HG02623 (cell line): ENCODE measurements at regions not wholly inside any gene's neighbourhood (a gene's known extent, or its start where the extent isn't known, plus 50 kb on each side); places are given as distances from the start of the nearest gene placed in this dataset.

ENCODE experiments used
- ATAC-seq: cut with Tn5 transposase; IDR thresholded peaks from one replicate; pipeline ENCODE4 v1.9.1; 2021; ENCODE audit warnings: moderate library complexity; ENCODE audit not compliant: unreplicated experiment

DNA sequence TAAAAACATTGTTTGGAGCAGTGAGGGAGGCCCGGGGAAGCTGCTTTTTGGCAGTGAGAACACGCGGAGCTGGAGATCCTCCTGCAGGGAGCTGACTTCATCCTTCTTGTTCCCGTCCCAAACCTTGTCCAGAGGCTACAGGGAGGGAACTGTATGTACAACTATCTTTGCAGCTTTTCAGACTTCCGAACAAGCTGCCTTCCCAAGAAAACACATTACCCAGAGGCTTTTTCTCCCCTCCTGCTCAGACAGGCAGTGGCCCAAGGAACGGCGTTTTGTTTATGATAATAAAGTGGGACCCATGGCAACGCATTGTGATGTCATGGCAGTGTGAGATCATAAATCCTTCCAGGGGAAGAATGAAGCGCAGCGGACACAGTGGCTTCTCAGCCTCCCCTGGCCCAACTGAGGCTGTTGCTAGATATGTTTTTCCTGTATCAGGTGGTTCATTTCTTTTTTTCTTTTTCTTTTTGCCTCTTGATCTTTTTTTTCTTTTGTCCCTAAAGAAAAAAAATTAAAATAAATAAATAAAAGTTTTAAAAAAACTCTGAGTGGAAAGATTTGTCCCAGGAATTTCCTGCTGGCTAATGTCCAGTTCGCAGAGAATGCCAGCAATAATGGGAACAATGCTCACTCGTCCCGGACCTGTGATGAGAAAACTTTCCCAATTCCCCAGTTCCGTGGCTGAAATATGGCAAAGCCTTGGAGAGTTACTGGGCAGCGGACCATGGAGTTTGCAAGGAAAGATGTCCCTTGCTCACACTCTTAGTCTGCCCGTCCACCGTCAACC, 103.4 kb upstream of the MAP1LC3B2 start:
- ATAC-seq: no peak

DNA sequence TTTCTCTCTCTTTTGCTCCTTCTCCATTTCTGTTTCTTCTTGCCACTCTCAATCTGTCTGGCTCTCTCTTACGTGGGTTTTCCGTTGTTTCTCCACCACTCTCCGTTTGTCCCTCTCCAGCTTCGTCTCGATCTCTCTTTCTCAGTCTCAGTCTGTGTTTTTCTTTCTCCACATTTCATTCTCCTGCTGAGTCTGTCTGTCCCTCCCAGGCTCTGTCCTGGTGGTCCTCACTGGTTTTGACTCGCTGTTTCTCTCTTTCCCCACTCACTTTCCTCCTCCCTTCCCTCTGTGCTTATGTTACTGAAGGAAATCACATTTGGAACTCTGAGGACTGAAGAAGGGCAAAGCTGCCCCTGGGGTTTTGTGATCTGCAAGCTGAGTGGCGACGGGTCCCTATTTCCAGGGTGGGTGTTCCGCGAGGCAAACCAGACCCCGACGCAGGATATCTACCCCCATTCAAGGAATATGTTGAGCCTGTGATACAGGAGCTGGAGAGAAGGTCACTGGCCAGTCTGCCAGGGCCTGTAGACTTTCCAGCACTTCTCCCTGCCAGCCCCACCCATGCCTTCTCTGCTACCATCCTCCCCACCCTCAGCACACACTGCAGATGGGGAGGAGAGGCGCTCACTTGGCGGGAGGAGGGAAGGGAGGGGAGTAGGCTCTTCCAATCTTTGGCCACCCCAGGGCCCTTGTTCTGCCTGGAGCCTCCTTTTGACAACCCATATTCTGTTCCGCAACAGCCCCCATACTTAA, 102.7 kb upstream of the MAP1LC3B2 start:
- ATAC-seq: no peak

DNA sequence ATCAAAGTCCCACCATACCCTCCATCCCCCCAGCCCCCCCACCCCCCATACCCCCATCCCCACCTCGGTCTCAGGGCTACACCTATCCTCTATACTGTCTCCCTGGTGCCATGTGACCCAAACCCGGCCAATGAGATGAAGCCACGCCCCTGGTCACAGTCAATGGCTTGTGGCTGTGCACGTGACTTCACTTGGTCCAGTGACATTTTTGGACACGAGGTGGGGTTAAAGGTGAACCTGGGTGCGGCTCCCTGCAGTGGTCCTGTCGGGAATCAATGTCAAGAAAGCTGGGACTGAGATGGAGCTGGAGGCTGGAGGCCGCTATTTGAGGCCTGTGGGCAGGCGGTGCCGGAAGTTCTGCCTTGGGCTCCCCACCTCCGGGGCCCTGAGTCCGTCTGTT, 100.7 kb upstream of the MAP1LC3B2 start:
- no peak for ATAC-seq

DNA sequence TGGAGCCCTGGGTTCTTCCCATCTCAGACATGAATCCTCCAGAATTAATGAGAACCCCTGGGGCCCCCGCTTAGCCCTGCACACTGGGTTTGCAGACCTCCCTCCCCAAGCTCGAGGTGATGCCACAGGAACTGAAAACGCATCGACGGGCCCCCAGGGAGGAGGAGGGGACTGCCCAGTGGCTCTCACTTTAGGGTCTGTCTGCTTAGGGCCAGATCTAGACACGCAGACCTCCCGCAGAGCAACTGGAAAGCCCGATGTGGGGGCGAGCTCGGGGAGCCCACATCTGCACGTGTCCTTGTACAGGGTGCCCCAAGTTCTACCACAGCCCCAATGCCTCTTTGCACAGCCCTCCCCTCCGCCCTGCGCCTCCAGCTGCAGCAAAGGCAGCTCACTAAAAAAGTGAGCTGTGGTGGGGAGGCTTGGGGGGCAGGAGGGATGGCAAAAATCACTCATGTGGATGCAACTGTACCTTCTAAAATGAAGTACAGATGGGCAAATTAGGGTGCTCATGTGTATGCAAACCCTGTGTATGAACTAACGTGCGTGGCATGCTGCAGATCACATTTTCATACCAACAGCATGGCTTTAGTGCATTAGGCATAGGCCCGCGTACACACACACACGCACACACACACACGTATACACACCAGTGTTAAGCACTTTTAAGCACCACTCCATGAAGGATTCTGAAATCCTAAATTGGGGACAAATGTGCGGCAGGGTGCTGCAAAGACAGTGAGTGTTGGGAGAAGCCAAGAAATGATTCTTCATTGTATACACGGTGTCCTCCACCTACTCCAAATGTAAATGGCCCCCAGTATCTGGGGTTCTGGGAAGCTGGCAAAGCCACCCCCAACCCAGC, 99.9 kb upstream of the MAP1LC3B2 start:
- no peak for ATAC-seq

DNA sequence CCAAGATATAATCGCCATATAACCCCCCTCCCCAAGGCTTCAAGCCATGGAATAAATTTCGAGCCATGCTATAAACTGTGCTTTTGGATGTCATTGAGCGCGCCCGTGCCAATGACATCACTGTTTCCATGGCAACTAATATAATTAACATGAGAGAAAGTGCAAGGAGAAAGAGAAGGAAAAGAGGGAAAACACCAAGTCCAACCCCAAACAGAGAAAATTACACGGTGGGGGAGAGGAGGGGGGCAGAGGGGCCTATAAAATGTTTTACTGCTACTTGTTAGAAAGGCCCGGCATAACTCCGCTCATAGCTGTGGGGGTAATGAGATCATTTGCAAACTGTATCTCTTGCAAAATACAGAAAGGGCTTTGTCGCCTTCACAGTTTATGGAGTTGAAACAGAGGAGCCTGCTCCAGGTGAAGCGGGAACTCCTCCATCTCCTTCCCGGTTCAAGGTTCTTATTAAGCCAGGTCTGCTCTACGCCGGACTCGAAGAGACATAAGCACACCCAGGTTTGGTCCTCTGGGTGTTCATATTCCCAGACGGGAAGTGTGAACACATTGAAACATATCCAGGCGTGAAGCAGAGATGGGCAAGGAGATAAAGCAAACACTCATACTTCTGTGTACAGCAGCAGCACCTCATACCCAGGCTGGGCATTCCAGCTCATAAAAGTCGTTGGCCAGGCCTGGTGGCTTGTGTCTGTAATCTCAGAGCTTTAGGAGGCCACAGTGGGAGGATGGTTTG, 99.1 kb upstream of the MAP1LC3B2 start:
- ATAC-seq: no peak

DNA sequence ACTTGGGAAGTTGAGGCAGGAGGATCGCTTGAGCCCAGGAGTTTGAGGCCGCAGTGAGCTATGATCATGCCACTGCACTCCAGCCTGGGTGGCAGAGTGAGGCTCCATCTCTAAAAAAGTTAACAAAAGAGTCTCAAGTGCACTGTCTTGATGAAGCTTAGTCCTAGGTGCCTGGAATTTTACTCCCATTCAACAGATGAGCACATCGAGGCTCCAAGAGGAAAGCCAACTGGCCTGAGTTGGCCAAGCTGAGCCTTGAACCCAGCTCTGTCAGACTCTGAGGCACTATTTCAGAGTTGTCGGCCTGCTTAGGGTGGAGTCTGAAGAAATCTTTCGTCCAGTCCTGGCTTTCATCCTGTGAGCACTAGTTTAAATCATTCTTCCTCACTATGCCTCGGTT, 98.1 kb upstream of the MAP1LC3B2 start:
- ATAC-seq: no peak

DNA sequence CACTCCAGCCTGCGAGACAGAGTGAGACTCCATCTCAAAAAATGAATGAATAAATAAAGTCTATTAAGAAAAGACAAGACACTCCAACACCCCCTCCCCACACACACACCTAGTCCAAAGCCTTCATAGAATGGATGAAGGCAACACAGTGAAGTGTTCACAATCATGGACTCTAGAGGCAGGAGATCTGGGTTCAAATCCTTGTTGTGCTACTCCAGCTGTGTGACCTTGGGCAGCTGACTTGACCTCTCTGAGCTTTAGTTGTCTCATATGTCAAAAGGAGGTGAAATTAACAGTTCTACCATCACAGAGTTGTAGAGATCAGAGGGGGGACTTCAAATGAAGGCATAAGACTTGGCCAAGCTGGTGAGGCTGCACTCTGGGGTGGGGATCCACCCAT, 95.8 kb upstream of the MAP1LC3B2 start:
- ATAC-seq: no peak

DNA sequence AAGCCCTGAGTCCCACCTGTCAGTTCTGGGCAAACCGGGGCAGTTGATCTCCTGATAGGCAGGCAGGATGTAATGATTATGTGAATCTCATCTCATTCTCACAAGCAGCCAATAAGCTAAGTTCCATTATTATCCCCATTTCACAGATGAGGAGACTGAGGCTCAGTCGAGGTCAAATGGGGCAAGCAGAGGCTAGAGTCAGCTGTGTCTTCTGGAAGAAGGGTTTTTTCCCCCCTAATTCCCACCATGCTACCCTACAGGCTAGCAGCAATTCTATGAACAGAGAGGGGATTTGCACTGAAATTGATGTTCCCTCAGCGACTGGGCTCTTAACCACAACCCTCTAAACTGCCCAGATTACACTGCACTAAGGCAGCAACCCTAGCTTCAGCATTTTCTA, 93.8 kb upstream of the MAP1LC3B2 start:
- no peak for ATAC-seq

DNA sequence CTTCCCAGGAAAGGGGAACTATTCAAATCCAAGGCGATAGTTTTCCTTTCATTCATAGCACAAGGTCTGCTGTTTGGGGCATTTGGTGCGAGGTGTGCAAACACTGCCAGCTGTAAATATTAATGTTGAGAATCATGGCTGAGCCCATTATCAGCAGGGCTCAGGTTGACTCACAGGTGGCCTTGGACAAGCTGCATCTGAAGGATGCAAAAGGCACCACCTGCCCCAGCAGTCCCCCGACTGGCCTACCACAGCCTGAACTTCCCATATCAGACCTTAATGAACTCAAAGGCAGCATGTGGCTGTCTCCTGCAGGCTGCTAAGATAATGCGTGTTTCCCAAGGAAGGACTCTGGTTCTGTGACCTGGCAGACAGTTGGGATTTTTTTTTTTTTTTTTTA, 93.3 kb upstream of the MAP1LC3B2 start:
- ATAC-seq: no peak

DNA sequence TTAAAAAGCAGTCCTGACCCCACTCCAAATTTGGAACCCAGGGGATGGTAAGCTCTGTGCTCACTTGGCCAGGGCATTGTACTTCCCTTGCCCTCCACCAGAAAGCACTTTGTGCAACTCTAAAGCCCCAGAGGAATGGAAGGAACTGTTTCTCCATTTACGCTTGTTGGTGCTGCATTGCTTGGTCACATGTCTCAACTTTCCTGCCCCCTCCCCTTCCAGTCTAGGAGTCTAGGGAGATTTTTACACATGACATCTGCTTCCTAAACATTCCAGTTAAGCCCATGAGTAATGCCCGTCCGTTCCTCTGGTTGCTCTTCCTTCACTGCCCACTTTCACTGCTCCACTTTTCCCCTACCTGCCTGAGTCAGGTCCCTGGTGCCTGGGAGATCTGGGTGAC, 92.6 kb upstream of the MAP1LC3B2 start:
- no peak for ATAC-seq

DNA sequence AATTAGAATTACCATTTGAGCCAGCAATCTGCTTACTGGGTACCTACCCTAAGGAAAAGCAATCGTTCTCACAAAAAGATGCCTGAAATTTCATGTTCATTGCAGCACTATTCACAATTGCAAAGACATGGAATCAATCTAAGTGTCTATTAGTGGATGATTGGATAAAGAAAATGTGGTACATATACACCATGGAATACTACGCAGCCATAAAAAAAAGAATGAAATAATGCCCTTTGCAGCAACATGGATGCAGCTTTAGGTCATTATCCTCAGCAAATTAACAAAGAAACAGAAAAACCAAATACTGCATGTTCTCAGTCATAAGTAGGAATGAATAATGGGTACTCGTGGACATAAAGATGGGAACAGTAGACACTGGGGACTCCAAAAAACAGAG, 89.8 kb upstream of the MAP1LC3B2 start:
- ATAC-seq: no peak

DNA sequence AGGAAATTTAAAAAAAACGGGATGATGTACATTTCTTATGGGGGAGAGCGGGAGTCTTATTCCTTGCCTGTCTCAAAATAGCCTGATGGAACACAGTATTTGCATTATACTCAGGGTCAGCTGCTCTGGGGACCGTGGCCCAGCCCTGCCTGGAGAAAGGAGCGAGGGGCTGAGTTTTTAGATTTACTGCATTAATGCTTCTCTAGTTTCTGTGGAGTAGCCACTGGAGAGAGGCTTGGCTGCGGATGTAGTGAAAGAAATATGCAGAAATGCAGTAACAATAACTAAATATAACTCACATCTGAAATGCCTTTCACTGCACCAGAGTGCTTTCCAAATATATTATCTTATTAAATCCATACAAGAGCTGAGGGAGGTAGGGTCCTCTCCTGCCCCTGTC, 87.6 kb upstream of the MAP1LC3B2 start:
- no peak for ATAC-seq

DNA sequence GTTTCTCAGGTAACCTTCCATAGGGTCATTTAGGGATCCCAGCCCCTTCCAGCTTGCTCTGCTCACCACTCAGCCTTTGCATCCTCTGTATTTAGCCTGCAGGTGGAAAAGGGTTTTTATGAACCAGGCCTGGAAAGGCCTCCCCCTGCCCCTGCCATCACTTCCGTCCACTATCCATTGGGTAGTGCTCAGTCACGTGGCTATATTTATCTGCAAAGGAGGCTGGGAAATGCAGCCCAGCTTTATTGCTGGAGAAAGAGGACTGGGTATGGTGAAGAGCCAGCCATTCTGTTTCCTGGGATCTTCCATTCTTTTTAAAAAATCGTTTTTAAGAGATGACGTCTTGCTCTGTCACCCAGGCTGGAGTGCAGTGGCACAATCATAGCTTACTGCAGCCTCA, 87.0 kb upstream of the MAP1LC3B2 start:
- ATAC-seq: no peak

DNA sequence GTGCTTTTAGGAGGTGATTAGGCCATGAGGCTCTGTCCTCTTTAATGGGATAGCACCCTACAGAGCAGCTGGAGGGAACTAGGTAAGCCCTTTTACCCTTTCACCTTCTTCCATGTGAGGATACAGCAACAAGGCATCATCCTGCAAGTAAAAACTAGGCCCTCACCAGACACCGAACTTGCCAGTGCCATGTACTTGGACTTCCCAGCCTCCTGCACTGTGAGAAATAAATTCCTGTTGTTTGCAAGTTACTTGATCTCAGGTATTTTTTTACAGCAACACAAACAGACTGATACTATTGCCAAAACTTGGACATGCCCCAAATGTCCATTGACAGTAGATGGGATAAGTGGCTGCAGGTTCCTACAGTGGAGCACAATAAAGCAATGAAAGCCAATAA, 85.8 kb upstream of the MAP1LC3B2 start:
- ATAC-seq: no peak

DNA sequence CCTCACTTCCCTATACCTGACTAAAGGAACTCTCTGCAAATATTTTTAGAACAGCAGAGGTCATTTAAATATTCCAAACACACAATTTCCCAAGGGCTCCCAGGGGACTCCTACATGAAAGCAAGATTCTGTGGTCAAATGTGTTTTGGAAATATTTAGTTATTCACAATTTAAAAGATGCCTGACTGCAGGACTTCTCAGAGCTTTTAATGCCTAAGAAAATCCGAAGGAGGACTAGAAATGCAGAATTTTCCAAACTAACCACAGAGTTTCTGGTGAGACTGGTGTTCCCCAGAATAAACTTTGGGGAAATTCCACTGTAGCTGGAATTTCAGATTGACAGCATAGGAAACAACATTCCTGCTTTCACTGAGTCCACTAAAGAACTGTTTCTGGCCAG, 84.8 kb upstream of the MAP1LC3B2 start:
- no peak for ATAC-seq

DNA sequence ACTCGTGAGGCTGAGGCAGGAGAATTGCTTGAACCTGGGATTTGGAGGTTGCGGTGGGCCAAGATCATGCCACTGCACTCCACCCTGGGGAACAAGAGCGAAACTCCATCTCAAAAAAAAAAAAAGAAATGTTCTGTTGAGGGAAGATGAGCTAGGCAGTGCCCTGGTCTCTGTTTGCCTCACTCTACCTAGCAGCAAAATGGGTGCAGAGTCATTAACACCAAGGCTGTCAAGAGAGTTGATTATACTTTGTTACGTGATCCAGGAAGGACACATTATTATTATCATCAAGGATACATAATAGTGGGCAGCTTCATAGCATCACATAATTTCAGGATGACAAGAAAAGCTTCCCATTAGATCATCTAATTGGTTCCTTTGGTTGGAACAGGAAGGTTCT, 84.3 kb upstream of the MAP1LC3B2 start:
- no peak for ATAC-seq

DNA sequence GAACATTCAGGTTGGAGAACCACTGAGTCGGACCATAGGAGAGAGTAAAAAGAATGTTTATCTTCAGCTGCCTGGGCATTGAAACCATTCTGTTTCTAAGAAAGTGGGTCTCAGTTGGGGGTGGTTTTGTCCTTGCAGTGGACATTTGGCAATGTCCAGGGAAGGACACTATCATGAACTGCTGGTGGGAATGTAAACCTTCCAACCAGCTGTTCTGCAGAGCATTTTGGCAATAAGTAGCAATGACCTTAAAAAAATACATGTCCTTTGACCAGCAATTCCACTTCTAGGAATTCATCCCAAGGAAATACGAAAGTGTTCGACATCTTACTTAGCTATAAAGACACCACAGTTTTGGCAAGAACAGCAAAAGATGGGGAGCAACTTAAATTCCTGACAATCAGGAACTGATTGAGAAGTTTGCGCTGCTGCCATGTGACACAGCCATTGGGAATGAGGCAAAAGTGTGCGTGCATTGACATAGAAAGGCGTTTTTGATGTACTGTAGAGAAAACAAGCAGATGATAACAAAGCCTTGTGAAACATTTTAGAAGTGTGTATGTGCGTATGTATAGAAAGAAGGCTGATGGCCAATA, 82.9 kb upstream of the MAP1LC3B2 start:
- no peak for ATAC-seq

DNA sequence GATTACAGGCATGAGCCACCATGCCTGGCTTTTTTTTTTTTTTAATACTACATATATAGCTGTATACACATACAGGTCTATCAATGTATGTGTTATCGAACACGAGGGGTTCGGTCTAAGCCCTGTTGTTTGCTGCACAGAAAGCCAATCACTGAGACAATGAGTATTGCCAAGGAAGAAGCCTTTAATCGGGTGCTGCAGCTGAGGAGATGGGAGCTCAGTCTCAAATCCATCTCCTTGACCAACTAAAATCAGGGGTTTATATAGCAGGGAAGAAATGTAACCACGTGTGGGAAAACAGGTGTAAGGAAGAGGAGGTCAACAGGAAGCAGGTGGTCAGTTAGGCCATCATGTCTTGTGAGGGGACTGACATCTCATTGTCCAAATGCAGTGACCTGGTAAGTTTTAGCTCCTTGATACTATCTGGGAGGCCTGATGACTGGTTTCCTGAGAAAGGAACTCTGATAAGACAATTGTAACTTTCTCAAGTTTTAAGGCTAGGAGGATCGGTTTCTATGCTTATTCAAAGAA, 80.9 kb upstream of the MAP1LC3B2 start:
- ATAC-seq: no peak

DNA sequence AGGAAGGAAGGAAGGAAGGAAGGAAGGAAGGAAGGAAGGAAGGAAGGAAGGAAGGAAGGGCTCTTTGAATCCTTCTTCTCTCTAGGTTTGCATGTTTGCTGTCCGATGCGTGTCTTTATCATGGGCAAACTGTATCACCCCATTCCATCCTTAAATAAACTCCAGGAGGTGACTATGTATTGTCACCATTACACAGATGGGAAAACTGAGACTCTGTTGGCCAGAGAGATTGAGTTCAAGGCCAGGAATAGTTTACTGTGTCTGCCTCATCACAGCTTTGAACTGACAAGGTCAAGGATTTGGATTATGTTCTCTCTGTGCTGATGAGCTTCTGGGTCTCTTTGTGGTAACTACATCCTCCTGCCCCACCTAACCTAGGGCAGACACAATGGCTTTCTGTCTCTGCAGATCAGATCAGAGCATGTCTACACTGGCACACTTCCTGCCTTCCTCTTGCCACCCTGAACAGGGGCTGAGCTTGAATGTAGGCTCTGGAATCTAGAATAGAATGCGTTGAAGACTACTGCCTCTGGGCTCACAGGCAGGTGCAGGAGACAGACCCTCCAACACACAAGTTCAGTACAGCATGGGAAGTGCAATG, 78.9 kb upstream of the MAP1LC3B2 start:
- ATAC-seq: no peak

DNA sequence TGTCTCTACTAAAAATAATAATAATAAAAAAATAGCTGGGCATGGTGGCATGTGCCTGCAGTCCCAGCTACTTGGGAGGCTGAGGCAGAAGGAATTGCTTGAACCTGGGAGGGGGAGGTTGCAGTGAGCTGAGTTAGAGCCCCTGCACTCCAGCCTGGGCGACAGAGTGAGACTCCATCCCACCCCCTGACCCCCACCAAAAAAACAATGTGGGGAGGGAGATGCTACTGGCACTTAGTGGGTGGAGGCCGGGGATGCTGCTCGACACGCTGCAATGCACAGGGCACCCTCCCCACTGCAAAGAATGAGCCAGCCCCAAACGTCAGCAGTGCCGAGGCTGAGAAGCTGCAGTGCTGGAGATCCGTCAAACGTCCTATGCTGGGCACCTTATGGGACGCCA, 77.5 kb upstream of the MAP1LC3B2 start:
- ATAC-seq: no peak
